ENCODE measurements at regions not wholly inside any gene's neighbourhood (a gene's known extent, or its start where the extent isn't known, plus 50 kb on each side); places are given as distances from the start of the nearest gene placed in this dataset.
"Not testable (repeated sequence)": the region's sequence is repeated elsewhere in the genome, so short reads cannot be mapped to it uniquely, and the experiment has no call there.

DNA sequence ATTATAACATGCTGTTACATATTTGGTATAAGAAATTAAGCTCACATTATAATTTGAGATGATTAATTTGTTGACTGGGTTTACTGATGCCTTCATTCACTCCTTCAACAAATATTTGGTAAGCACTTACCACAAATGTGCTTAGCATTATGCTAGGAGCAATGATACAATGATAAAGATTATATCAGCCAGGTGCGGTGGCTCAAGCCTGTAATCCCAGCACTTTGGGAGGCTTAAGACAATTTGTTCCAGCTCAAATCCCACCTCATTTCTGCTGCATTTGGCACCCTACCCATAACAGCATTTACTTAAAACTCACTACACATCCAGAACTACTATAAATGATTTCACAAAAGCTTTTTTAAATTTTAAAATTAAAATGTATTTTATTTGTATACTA, 1263.6 kb upstream of the RAG2 start:
- no peaks in the 10 kb centered on the region for H3K9me3 ChIP-seq (ENCODE audit: low read depth)
- H3F3A ChIP-seq (ENCODE audit: insufficient read depth), result no peaks in the 10 kb centered on the region
- DNase-seq, result no peak
- no peak overlapping the region for H3K9ac ChIP-seq
- no peaks in the 10 kb centered on the region for H3K79me2 ChIP-seq (ENCODE audit: insufficient read depth)
- TF ChIP-seq EZH2phosphoT487 (IDR thresholded peaks at IDR 0.05; ENCODE audit: insufficient read depth, low read depth) (no peak), EZH2 (IDR thresholded peaks at IDR 0.05; ENCODE audit: insufficient read depth, poor library complexity, severe bottlenecking) (no peak)
- H3K4me1 ChIP-seq (ENCODE audit: insufficient read depth), result no peaks in the 10 kb centered on the region
- 24 to 29% methylated on average over 1 of the region's 1 CpG for WGBS, 2 experiments (ENCODE audit: low coverage in 1 of 2, low lambda C conversion rate in 2 of 2, missing lambda C conversion rate in 2 of 2)
- no peaks in the 10 kb centered on the region for H3K36me3 ChIP-seq (ENCODE audit: low read depth)
- H3K4me3 ChIP-seq, result no peak overlapping the region
- H3K27me3 ChIP-seq (replicated peaks; ENCODE audit: insufficient read depth), result no peaks in the 10 kb centered on the region
- H3K9me2 ChIP-seq (ENCODE audit: insufficient read depth), result no peaks in the 10 kb centered on the region
- H3K27ac ChIP-seq, result no peak overlapping the region
- H2AFZ ChIP-seq, result no peak overlapping the region
- in situ Hi-C loops (cut with MboI), result no loop called here
- no peaks in the 10 kb centered on the region for H4K20me1 ChIP-seq (ENCODE audit: insufficient read depth)
- H3K4me2 ChIP-seq (ENCODE audit: unreplicated experiment), result no peak overlapping the region

- H3K9me2 ChIP-seq (ENCODE audit: insufficient read depth); H3K36me3 ChIP-seq (ENCODE audit: low read depth); H3K4me2 ChIP-seq (ENCODE audit: unreplicated experiment); H2AFZ ChIP-seq; DNase-seq; H3K4me1 ChIP-seq (ENCODE audit: insufficient read depth); H3K27me3 ChIP-seq (replicated peaks; ENCODE audit: insufficient read depth); H3K4me3 ChIP-seq; H3K9ac ChIP-seq; in situ Hi-C loops (cut with MboI); H3K9me3 ChIP-seq (ENCODE audit: low read depth); H4K20me1 ChIP-seq (ENCODE audit: insufficient read depth); H3K27ac ChIP-seq; H3K79me2 ChIP-seq (ENCODE audit: insufficient read depth); H3F3A ChIP-seq (ENCODE audit: insufficient read depth): not testable (repeated sequence)
- 16 to 20% methylated on average over 7 of the region's 7 CpGs for WGBS, 2 experiments (ENCODE audit: low coverage in 1 of 2, low lambda C conversion rate in 2 of 2, missing lambda C conversion rate in 2 of 2)
Observed at GRCh38 chr11:37858806-37859537, 1260.9 kb upstream of the RAG2 start.

- Histone ChIP-seq H2AFZ (no peak overlapping the region), H3K4me2 (ENCODE audit: unreplicated experiment) (no peak overlapping the region), H3K4me1 (ENCODE audit: insufficient read depth) (no peaks in the 10 kb centered on the region), H3K27ac (no peak overlapping the region), H3F3A (ENCODE audit: insufficient read depth) (no peaks in the 10 kb centered on the region), H3K4me3 (no peak overlapping the region), H3K79me2 (ENCODE audit: insufficient read depth) (no peaks in the 10 kb centered on the region), H3K9ac (no peak overlapping the region), H3K9me3 (ENCODE audit: low read depth) (no peaks in the 10 kb centered on the region), H3K27me3 (replicated peaks; ENCODE audit: insufficient read depth) (no peaks in the 10 kb centered on the region), H4K20me1 (ENCODE audit: insufficient read depth) (no peaks in the 10 kb centered on the region), H3K9me2 (ENCODE audit: insufficient read depth) (no peaks in the 10 kb centered on the region), H3K36me3 (ENCODE audit: low read depth) (no peaks in the 10 kb centered on the region)
- in situ Hi-C loops (cut with MboI), result no loop called here
- 38 to 40% methylated on average over 1 of the region's 1 CpG for WGBS, 2 experiments (ENCODE audit: low coverage in 1 of 2, low lambda C conversion rate in 2 of 2, missing lambda C conversion rate in 2 of 2)
- DNase-seq, result no peak
- TF ChIP-seq EZH2phosphoT487 (IDR thresholded peaks at IDR 0.05; ENCODE audit: insufficient read depth, low read depth) (no peak), EZH2 (IDR thresholded peaks at IDR 0.05; ENCODE audit: insufficient read depth, poor library complexity, severe bottlenecking) (no peak)
Observed at GRCh38 chr11:37858398-37858797, 1260.4 kb upstream of the RAG2 start.

DNA sequence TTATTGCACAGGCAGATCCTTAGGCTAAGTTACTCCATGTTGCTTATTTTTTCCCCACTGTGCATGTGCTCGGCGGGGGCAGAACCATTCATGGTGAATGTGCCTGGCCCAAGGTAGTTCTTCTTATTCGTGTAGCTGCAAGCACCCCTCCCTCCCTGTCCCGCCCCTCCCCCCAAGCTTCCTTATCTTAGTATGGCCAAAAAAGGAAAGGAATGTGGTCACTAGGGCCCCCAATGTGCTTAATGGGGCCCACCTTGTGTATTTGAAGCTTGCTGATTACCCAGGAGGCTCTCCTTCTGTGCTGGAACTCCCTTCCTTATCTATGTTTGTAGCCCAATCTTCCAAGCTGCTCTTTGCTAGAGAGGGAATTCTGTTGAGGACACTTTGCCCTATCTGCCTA, 1259.7 kb upstream of the RAG2 start:
- Histone ChIP-seq H3K27me3 (replicated peaks; ENCODE audit: insufficient read depth) (no peaks in the 10 kb centered on the region), H3K79me2 (ENCODE audit: insufficient read depth) (no peaks in the 10 kb centered on the region), H3K4me1 (ENCODE audit: insufficient read depth) (no peaks in the 10 kb centered on the region), H3K9me2 (ENCODE audit: insufficient read depth) (no peaks in the 10 kb centered on the region), H3K36me3 (ENCODE audit: low read depth) (no peaks in the 10 kb centered on the region), H3K4me3 (no peak overlapping the region), H3F3A (ENCODE audit: insufficient read depth) (no peaks in the 10 kb centered on the region), H4K20me1 (ENCODE audit: insufficient read depth) (no peaks in the 10 kb centered on the region), H2AFZ (no peak overlapping the region), H3K9me3 (ENCODE audit: low read depth) (no peaks in the 10 kb centered on the region), H3K9ac (no peak overlapping the region), H3K4me2 (ENCODE audit: unreplicated experiment) (no peak overlapping the region), H3K27ac (no peak overlapping the region)
- in situ Hi-C loops (cut with MboI), result no loop called here
- TF ChIP-seq EZH2phosphoT487 (IDR thresholded peaks at IDR 0.05; ENCODE audit: insufficient read depth, low read depth) (no peak), EZH2 (IDR thresholded peaks at IDR 0.05; ENCODE audit: insufficient read depth, poor library complexity, severe bottlenecking) (no peak)
- DNase-seq, result no peak
- WGBS, 2 experiments (ENCODE audit: low coverage in 1 of 2, low lambda C conversion rate in 2 of 2, missing lambda C conversion rate in 2 of 2), result 20 to 48% methylated on average over 4 of the region's 4 CpGs

DNA sequence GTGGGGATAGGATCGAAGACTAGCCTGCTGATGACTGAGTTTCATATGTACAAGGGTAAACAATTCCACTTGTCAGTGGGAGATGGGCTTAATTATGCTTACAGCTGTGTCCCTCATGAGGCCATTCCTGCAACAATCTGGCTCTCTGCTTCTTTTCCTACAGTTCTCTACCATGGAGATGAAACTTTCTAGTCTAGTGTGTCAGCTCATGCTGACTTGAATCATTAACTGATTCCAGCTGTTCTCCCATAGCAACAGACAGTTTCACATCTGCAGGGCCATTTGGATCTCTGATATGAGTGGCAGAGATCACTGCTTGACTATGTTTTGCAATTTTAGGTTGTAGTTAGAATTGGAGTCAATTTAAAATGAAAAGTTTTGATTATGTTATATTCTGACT, 1251.7 kb upstream of the RAG2 start:
- no peak for TF ChIP-seq EZH2 (IDR thresholded peaks at IDR 0.05; ENCODE audit: insufficient read depth, poor library complexity, severe bottlenecking)
- no peak for TF ChIP-seq EZH2phosphoT487 (IDR thresholded peaks at IDR 0.05; ENCODE audit: insufficient read depth, low read depth)
- H3K4me3 ChIP-seq, result no peak overlapping the region
- H3K9me2 ChIP-seq (ENCODE audit: insufficient read depth), result no peaks in the 10 kb centered on the region
- H3K4me1 ChIP-seq (ENCODE audit: insufficient read depth), result no peaks in the 10 kb centered on the region
- no peak overlapping the region for H2AFZ ChIP-seq
- no peak for DNase-seq
- H3K27ac ChIP-seq, result no peak overlapping the region
- H3K36me3 ChIP-seq (ENCODE audit: low read depth), result no peaks in the 10 kb centered on the region
- whole genome bisulfite sequencing, 2 experiments (ENCODE audit: low coverage in 1 of 2, low lambda C conversion rate in 2 of 2, missing lambda C conversion rate in 2 of 2), result 0% methylated on average over 1 of the region's 1 CpG
- no peak overlapping the region for H3K9ac ChIP-seq
- no peaks in the 10 kb centered on the region for H3K79me2 ChIP-seq (ENCODE audit: insufficient read depth)
- H3K27me3 ChIP-seq (replicated peaks; ENCODE audit: insufficient read depth), result no peaks in the 10 kb centered on the region
- H4K20me1 ChIP-seq (ENCODE audit: insufficient read depth), result no peaks in the 10 kb centered on the region
- H3K9me3 ChIP-seq (ENCODE audit: low read depth), result no peaks in the 10 kb centered on the region
- in situ Hi-C loops (cut with MboI), result no loop called here
- no peak overlapping the region for H3K4me2 ChIP-seq (ENCODE audit: unreplicated experiment)
- no peaks in the 10 kb centered on the region for H3F3A ChIP-seq (ENCODE audit: insufficient read depth)

Measured in GM23248 (cell line).